Heart right ventricle (tissue), 16 donors: ENCODE measurements at regions not wholly inside any gene's neighbourhood (a gene's known extent, or its start where the extent isn't known, plus 50 kb on each side); places are given as distances from the start of the nearest gene placed in this dataset.
"Not testable (repeated sequence)": the region's sequence is repeated elsewhere in the genome, so short reads cannot be mapped to it uniquely, and the experiment has no call there.

Source experiments
- ATAC-seq, 8 donors: fragments of 200-7000 bp; cut with Tn5 transposase; one replicate each; pipeline ENCODE4 v1.9.1; 2020; ENCODE audit warnings: mild to moderate bottlenecking in 8 of 8, moderate library complexity in 8 of 8, moderate number of reproducible peaks in 1 of 8
- DNase-seq, 2 donors: peaks; one replicate each; pipeline ENCODE4 v3.0.0-alpha.2; 2020
- H3K27ac ChIP-seq, 10 donors: fragments of 200-600 bp; sonication (generic) in 2 of 10; one replicate each; pipeline versions ENCODE4 v1.5.0 to v1.8.0; 2020 to 2022; ENCODE audit warnings: mild to moderate bottlenecking in 3 of 10
- H3K27me3 ChIP-seq, 7 donors: fragments of 200-600 bp; one replicate each; pipeline ENCODE4 v1.8.0; 2021 to 2022; ENCODE audit warnings: mild to moderate bottlenecking in 2 of 7
- H3K36me3 ChIP-seq, 9 donors: fragments of 200-600 bp; sonication (generic) in 1 of 9; one replicate each; pipeline versions ENCODE4 v1.5.0 to v1.8.0; 2020 to 2022; ENCODE audit warnings: mild to moderate bottlenecking in 2 of 9
- H3K4me1 ChIP-seq, 9 donors: fragments of 200-600 bp; sonication (generic) in 1 of 9; one replicate each; pipeline versions ENCODE4 v1.5.0 to v1.8.0; 2020 to 2022; ENCODE audit warnings: mild to moderate bottlenecking in 4 of 9
- H3K4me3 ChIP-seq, 10 donors: fragments of 200-600 bp; sonication (generic) in 2 of 10; one replicate each; pipeline versions ENCODE4 v1.5.0 to v1.8.0; 2020 to 2022; ENCODE audit warnings: mild to moderate bottlenecking in 7 of 10, moderate library complexity in 2 of 10
- H3K9me3 ChIP-seq, 11 donors: fragments of 200-600 bp in 10 of 11; sonication (generic) in 2 of 11; one replicate each; pipeline versions ENCODE4 v1.5.0 to v1.8.0; 2013 to 2022; ENCODE audit warnings: mild to moderate bottlenecking in 2 of 11, control low read depth in 1 of 11, moderate library complexity in 1 of 11
- WGBS, 2 donors: extraction: QIAGEN DNeasy Blood & Tissue Kit; methylation state at CpG; one replicate each; pipeline ENCODE4 v1.1.7; 2013; ENCODE audit warnings: inconsistent platforms in 1 of 2; 5-methylcytosine and 5-hydroxymethylcytosine counted together
- intact Hi-C, 10 donors: fragments of 100-400 bp; cut with DNase I; formaldehyde crosslinking; loops; one replicate each; pipeline versions ENCODE4 v1.11.1 to v1.14.2; 2022
- TF ChIP-seq, protein P1 (sequence below), 9 donors: fragments of 200-600 bp; sonication (generic) in 2 of 9; IDR thresholded peaks; one replicate each; pipeline versions ENCODE4 v1.5.0 to v1.8.0; 2021 to 2022; ENCODE audit warnings: antibody characterized with exemption in 9 of 9, mild to moderate bottlenecking in 5 of 9, moderate library complexity in 1 of 9
- donor health status: Arrhythmogenic right ventricular cardiomyopathy.
- donor health status: ischemic (EF 13 %, LVEDD 7.1; RV severe dilation, severe dysfunction).
- donor health status: healthy with polysubstance abuse.
- donor health status: DM: no; HTN: yes; CAD: no.
- donor health status: DM: no; HTN: no; CAD: no.
- donor health status: ischemic (EF 25% LVEDD 6.9; RV normal size, moderate dysfunction).
- donor health status: ischemic (EF 25% LVEDD 5.7; RV mildly dilated, moderate dysfunction).
- donor health status: healthy.
- donor health status: DM: yes; HTN: yes; CAD: no.
- donor health status: Ischemic cardiomyopathy.
- donor health status: ischemic (EF 35%, LVEDD 5.7; RV mildly dilated, moderate dysfunction).
- donor health status: nonischemic (EF 11% LVEDD 7.7; RV severe dilation, severe dysfunction).
- donor health status: DM: yes; HTN: yes; CAD: no.
- donor health status: PGD.
- donor health status: ischemic (EF 29% LVEDD 5.4; RV normal size, mild dysfunction).
- donor health status: nonischemic (EF 23%, LVEDD 6.1; RV moderate dilation, normal function).

DNA sequence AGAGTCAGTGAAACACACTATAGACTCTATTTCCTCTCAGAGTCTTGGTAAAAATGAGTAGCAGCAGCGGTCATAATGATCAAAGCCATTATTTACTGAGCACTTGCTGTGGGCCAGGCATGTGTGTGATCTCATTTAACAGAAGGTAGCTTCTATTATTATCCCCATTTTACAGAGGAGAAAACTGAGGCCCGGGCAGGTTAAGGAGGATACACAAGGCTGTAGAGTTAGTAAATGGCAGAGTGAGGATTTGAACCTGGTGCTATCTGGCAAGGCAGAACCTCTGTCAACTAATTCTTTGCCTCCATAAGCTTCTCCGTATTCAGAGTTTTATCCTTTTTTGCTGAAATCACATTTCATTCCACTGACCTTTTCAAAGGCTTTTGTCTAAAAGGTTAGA lies 122.2 kb upstream of the SALL4 start:
- peaks cover 0 to 11% (median 0%) of the 10 kb centered on the region in 7 donors for H3K27me3 ChIP-seq
- no peak for ATAC-seq
- no peaks in the 10 kb centered on the region for H3K9me3 ChIP-seq
- no peak for DNase-seq
- intact Hi-C loops: no loop called here
- no peaks in the 10 kb centered on the region for H3K36me3 ChIP-seq
- TF ChIP-seq, protein P1, sequence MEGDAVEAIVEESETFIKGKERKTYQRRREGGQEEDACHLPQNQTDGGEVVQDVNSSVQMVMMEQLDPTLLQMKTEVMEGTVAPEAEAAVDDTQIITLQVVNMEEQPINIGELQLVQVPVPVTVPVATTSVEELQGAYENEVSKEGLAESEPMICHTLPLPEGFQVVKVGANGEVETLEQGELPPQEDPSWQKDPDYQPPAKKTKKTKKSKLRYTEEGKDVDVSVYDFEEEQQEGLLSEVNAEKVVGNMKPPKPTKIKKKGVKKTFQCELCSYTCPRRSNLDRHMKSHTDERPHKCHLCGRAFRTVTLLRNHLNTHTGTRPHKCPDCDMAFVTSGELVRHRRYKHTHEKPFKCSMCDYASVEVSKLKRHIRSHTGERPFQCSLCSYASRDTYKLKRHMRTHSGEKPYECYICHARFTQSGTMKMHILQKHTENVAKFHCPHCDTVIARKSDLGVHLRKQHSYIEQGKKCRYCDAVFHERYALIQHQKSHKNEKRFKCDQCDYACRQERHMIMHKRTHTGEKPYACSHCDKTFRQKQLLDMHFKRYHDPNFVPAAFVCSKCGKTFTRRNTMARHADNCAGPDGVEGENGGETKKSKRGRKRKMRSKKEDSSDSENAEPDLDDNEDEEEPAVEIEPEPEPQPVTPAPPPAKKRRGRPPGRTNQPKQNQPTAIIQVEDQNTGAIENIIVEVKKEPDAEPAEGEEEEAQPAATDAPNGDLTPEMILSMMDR (IDR thresholded peaks at IDR 0.05): no peak
- H3K4me1 ChIP-seq: peaks cover 0 to 10% (median 0%) of the 10 kb centered on the region in 9 donors
- H3K27ac ChIP-seq: no peak overlapping the region
- WGBS, 2 donors: 93 to 94% methylated on average over 3 of the region's 3 CpGs
- H3K4me3 ChIP-seq: no peak overlapping the region

- Histone ChIP-seq H3K36me3 (no peaks in the 10 kb centered on the region), H3K27me3 (peaks cover 0 to 5% (median 0%) of the 10 kb centered on the region in 7 donors), H3K9me3 (no peaks in the 10 kb centered on the region), H3K4me3 (no peak overlapping the region), H3K4me1 (peaks cover 0 to 10% (median 0%) of the 10 kb centered on the region in 9 donors), H3K27ac (no peak overlapping the region)
- ATAC-seq (no peak), DNase-seq (no peak)
- intact Hi-C loops: no loop called here
- TF ChIP-seq, protein P1 (IDR thresholded peaks at IDR 0.05): no peak
- WGBS, 2 donors: 69 to 75% methylated on average over 2 of the region's 2 CpGs
Measured at GRCh38 chr20:51923633-51924032, 121.3 kb upstream of the SALL4 start.

GRCh38 chr20:51922812-51923211 lies 120.5 kb upstream of the SALL4 start:
- H3K27me3 ChIP-seq, H3K4me3 ChIP-seq, H3K9me3 ChIP-seq, H3K4me1 ChIP-seq, H3K36me3 ChIP-seq, DNase-seq, H3K27ac ChIP-seq, intact Hi-C loops, ATAC-seq: not testable (repeated sequence)
- 95% methylated on average over 12 of the region's 12 CpGs for WGBS, 2 donors

- H3K9me3 ChIP-seq: no peaks in the 10 kb centered on the region
- no peak for DNase-seq
- intact Hi-C loops: no loop called here
- 76% methylated on average over 7 of the region's 7 CpGs for WGBS, 2 donors
- H3K4me1 ChIP-seq: no peaks in the 10 kb centered on the region
- no peak for ATAC-seq
- TF ChIP-seq, protein P1 (IDR thresholded peaks at IDR 0.05): no peak
- H3K27ac ChIP-seq: no peak overlapping the region
- H3K36me3 ChIP-seq: no peaks in the 10 kb centered on the region
- no peak overlapping the region for H3K4me3 ChIP-seq
- H3K27me3 ChIP-seq: peaks cover 0 to 4% (median 0%) of the 10 kb centered on the region in 7 donors
Measured at GRCh38 chr20:51918561-51918960, 116.2 kb upstream of the SALL4 start.

DNA sequence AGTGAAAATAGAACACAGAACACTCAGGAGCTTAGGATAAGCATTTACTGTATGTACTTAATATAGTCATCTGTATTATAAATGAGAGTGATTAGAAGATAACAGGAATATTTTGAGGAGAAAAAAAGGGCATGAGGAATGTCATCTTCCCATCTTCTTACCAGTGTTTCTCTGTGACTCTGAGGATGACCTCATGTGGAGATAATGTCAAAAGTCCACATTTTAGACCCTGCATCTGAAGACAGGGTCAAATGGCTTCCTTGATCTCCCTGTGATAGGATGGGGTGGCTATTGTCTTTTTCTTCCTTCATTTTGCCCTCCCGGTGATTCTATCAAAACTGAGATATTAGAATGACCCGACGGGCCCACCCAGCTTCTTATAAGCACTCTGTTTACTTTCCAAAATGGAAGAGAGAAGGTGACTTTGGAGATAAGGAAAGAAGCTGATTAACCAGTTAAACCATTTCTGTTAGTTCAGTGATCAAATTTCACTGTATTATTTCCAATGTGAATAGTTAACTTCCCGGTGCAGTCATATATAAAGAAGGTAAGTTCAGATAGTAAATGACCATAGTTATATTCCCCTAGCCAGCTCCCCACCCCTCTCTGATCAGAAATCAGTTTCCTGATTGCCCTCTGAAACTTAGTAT lies 115.7 kb upstream of the SALL4 start:
- no peak for ATAC-seq
- no peak overlapping the region for H3K4me3 ChIP-seq
- peaks cover 0 to 4% (median 0%) of the 10 kb centered on the region in 7 donors for H3K27me3 ChIP-seq
- intact Hi-C loops: no loop called here
- DNase-seq: no peak
- H3K4me1 ChIP-seq: no peaks in the 10 kb centered on the region
- TF ChIP-seq, protein P1 (IDR thresholded peaks at IDR 0.05): no peak
- WGBS, 2 donors: 39 to 51% methylated on average over 4 of the region's 4 CpGs
- H3K27ac ChIP-seq: no peak overlapping the region
- no peaks in the 10 kb centered on the region for H3K36me3 ChIP-seq
- H3K9me3 ChIP-seq: no peaks in the 10 kb centered on the region
